Activated CD4-positive, alpha-beta T cell treated with anti-CD3 and anti-CD28 coated beads for 1 hour (primary cell): ENCODE measurements at regions not wholly inside any gene's neighbourhood (a gene's known extent, or its start where the extent isn't known, plus 50 kb on each side); places are given as distances from the start of the nearest gene placed in this dataset.

Experiments
- DNase-seq: peaks from one replicate; pipeline ENCODE4 v3.0.0-alpha.2; 2020

DNA sequence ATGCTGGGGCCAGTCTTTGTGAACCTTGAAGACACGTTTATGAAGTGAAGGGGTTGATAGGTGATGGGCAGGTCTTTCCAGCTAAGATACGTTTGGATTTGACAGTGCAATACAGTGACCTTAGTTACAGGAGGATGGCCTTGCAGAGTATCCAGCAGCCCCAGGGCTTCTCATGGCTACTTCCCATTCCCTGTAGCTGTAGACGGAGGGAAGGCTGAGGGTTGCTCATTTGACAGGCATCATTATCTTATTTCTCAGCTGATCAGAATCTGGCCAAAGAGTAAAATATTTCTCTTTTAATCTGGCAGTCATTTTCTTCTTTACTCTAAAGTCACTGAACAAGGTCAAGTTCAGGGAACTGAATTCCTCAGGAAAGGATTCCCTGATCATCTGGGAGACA, 85.1 kb upstream of the RMDN2 start:
- DNase-seq = no peak

DNA sequence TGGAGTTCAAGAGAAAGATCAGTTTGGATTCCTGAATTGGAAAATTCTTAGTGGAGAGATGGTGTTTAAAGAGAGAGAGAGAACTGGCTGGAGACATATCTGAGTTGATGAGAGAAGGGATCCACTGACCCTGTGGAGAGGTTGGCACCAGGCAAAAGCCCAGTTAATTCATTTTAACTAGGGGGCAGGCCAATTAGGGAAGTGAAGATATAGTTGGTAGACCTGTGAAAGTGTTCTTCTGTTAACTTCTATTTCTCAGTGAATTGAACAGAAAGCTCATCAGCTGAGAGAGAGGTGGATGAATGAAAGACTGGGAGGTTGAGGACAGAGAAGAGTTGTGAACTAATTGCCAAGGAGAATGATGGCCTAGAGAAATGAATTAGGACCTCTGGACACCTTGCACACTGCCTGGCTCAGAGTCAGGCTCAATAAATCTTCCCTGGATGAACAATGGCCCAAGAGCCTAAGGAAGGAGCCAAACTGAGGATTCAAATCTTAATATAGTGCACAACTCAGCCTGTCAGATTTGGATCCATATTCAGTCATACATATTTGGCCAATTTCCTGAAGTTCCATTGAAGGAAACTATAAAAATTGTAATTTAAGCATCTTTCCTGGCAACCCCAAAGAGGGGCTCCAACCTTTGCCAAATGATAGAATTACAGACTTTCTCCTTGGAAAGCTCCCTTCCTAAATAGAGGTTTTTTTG, 82.2 kb upstream of the RMDN2 start:
- DNase-seq = no peak

DNA sequence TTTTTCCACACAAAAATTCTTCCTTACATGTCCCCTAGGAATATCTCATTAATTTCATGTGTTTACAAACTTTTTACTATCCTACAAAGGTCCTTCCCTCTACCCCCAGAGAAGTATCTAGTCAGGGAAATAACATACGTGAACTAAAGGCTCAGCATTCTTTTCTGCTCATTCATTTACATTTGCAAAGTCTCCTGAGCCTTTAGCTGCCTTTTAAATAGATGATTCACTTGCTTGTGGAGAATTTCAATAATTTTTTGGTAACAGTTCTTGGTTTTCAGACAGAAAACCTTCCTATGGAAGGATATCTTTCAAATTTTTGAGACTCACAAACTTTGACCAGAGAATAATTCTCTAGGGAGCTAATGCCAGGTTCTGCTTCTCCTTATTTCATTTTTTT, 81.5 kb upstream of the RMDN2 start:
- DNase-seq = no peak

DNA sequence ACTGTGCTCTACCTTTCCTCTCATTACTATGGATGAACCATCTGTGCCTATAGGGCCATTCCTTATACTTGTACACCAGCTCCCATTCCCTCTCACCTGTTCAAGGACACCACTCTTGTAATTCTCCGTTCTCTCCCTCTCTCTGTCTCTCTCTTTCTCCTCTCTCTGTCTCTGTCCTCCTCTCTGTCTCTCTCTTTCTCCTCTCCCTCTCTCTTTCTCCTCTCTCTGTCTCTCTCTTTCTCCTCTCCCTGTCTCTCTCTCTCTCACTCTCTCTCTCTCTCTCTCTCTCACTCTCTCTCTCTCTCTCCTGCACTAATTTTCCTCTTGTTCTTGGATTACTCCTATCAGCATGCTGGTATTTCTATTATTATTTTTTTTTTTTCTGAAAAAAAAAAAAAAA, 78.9 kb upstream of the RMDN2 start:
- no peak for DNase-seq

GRCh38 chr2:37847792-37848191, 77.3 kb upstream of the RMDN2 start:
- DNase-seq = no peak

DNA sequence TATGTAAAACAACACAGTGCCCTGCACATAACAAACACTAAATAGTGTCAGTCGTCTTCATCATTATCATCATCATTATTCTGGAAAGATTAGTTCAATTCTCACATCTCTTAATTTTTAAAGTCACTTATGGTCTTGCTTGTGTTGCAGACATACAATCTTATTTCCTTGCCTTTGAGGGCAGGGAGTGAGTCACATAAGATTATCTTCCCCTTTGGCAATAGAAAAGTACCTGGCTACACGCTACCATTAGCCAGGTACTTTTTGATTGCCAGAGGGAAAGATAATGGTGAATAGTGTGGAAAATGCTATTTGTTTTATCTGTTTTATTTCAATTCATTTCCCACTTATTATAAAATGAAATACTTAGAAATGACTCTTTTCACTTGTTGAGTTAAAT, 76.6 kb upstream of the RMDN2 start:
- no peak for DNase-seq

DNA sequence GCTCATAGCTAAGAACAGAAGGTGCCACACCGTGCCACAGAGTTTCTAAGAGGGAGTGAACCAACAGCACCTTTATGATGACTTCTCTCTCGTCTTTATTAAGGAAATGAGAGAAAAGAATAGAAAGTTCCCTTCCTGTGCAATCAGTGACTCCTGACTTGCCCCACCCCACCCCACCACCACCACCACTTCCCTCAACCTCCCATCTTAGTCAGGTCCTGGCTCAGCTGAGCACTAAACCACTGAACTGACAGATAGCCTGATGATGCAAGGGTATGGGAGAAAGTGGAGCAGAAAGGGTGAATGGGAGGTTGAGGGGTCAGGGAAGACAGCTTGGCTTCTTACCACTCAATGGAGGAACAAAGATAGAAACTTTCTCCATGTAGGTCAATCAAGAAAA, 75.2 kb upstream of the RMDN2 start:
- no peak for DNase-seq

GRCh38 chr2:37851428-37851827, 73.7 kb upstream of the RMDN2 start:
- DNase-seq = no peak

GRCh38 chr2:37851828-37852584, 73.1 kb upstream of the RMDN2 start:
- DNase-seq = no peak

DNA sequence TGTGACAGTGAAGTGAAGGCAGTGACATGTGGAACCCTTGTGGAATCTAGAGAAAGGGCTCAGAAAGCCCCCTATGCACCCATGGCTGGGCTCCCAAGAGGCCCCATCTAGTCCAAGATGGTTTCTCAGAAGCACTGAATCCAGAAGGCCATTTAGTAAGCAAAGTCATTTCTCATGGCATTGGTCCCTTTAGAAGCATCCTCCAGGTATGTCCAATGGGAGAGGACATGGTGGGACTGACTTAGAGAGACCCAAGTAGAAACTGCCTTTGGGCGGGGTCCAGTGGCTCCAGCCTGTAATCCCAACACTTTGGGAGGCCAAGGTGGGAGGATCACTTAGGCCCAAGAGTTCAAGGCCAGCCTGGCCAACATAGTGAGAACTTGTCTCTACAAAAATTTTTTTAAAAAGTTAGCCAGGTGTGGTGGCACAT, 72.5 kb upstream of the RMDN2 start:
- DNase-seq = no peak

DNA sequence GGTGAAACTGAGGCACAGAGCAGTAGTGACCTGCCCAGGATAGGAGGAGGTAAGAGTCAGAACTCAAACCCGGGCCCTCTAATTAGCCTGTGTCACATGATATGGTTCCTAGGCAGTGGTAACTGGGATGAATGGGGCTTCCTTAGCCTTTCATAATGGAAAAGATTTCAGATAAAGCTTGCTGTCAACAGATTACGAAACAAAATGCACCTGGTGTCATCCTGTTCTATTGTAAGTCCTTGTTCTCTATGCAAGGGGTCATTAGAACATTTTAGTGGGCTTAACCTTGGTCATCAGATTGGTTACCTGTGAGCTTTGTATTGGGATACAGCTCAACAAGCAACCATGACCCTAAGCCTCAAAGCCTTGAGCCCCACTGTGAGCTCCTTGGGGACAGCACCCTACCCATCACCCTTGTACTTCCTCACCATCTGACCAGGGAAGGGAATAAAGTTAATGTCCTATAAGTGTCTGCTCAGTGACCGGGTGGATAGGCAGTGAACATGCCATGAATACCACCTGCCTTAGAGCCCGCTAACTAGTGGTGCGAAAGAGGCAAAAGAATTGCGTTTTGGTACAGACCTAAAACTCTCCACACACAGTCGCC, 70.3 kb upstream of the RMDN2 start:
- no peak for DNase-seq

- DNase-seq = no peak
Measured at GRCh38 chr2:37855283-37856041, 69.6 kb upstream of the RMDN2 start.

- DNase-seq = no peak
Measured at GRCh38 chr2:37856101-37856751, 68.9 kb upstream of the RMDN2 start.

DNA sequence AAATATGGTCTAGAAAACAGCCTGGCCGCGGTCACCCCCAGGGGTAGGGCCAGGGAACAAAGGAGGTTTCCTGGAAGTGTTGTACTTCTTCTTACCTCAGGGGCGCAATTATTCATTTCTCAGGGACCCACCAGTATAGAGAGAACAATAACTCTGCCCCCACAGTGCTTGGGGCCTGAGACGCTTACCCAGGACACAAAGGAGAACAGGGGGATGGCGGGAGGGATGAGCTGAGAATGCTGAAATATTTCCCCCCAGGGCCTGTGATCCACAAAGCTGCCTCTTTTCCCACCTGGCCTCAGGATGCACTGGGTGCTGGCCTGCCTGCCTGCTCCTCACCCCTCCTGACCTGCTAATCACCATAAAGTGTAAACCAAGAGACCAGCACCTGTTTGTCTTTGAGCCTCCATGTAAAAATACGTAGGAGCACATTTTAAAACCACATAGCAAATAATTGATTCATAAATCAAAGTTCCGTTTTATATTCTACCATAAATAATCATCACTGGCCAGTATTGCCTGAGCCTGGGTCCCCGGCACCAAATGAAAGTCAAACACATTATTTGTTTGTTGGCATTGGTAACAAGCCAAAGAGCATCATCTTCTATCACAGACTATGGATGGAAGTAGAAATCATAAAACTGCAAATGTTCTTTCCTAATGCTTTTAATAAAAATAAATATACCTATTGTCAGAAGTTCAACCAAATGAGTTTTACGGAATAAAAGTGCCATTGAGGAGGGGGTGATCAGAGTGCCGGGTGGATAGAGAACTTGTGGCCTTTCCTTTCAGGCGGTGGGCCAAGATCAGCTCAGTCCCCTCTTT, 67.3 kb upstream of the RMDN2 start:
- no peak for DNase-seq

DNA sequence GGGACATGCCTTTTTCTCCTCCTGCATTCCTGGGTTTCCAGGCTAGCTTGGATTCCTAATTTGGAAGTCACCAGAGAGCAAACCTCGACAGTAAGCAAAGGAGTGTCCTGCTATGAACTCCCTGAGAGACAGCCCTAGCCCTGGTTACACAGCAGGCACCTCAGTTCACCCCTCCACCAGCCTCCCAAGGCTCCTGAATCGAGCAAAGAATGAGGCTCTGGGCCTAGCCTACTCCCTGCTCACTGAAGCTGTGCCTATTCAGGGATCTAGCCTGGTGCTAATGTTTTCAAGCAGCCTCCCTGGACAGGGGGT, 66.7 kb upstream of the RMDN2 start:
- no peak for DNase-seq

DNA sequence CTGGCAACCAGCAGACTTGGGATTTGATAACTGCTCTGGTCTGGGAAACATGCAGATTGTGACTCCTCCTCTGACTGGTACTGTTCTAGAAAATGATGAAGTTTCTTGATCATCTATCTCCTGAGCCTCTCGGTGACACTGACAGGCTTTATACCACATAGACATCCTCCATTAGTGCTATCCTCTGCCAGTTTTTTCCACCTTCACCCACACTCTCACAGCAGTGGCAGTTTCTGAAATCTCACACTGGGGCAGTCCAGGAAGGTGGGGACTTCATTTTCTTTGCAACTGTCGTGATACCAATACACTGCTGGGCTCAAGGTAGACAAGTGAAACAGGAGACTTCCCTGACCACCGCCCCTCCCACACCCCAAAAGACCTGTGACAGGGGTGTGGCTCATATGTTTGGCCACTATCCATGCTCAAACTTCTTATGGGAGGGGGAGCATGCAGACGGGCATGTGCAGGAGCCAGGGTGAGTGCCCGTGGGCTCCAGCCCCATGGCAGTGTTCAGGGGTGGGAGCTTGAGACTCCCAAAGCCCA, 66.3 kb upstream of the RMDN2 start:
- DNase-seq = no peak

- no peak for DNase-seq
Measured at GRCh38 chr2:37862620-37863019, 62.5 kb upstream of the RMDN2 start.

DNA sequence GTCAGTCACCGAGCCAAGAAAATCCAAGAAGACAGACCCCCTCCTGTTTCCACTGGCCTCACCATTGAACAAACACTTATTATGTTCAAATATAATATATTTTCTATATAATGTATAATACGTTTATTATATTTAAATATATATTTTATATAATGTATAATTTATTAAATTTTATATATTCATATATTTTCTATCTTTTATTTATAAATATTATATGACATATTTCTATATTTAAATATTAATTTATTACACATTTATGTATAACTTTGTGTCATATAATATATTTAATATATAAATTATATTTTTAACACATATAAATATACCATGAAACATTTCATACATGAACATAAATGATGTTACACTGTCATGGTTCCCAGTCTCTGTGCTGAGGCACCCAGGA, 60.9 kb upstream of the RMDN2 start:
- no peak for DNase-seq

DNA sequence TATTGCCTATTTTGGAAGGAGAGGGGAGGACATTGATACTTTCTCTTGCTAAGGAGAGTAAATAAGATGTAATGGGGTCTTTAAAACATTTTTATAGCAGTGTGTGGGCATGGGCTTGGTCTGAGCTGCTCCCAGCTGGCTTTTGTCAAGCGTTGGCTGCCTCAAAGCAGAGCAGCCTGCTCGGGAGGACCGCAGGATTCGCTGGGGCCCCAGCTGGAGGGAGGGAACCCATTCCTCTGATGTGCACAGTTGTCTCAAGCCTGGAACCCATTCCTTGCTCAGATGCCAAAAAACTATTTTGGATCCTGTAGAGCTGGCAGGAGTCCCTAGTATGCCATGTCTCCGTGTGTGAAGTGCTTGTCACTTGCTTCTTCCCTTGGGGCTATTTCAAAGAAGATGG, 59.4 kb upstream of the RMDN2 start:
- DNase-seq = no peak

DNA sequence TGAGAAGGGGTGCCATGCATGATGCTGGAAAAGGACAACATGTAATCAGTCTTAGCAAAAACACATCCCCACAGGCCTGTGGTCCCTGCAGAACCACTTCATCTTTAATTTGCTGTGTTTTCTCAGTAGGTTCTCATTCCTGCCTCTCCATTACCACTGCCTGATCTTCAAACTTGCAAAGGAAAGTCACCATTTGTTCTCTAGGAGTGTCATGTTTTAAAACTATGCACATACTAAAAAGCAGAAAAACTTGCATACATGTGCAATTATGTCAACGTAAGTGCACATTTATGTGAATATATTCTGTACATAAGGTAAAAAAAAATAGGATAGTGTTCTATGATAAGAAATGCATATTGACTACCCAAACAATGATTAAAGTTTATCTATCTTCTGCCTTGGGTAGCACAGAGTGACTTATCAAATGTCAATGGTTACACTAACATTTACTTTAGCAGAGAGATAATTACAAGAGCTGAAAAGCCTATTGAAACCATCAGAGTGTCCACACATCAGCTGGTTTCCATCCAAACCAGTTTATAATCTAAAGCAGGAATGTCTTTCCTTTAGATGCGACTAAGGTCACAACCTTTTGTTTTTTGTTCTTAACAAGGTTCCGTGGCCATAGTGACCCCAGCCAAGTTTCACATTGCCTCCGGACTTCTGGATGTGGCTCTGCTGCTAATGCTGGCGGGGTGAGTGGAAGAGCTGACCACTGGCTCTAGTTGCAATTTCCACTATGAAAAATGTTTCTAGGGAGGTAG, 58.7 kb upstream of the RMDN2 start:
- DNase-seq = no peak

GRCh38 chr2:37867166-37867565, 57.9 kb upstream of the RMDN2 start:
- no peak for DNase-seq
